RPMI8226 (cell line): ENCODE measurements at regions not wholly inside any gene's neighbourhood (a gene's known extent, or its start where the extent isn't known, plus 50 kb on each side); places are given as distances from the start of the nearest gene placed in this dataset.

ENCODE experiments used
- DNase-seq: peaks from one replicate; pipeline ENCODE4 v3.0.0-alpha.2; 2015

DNA sequence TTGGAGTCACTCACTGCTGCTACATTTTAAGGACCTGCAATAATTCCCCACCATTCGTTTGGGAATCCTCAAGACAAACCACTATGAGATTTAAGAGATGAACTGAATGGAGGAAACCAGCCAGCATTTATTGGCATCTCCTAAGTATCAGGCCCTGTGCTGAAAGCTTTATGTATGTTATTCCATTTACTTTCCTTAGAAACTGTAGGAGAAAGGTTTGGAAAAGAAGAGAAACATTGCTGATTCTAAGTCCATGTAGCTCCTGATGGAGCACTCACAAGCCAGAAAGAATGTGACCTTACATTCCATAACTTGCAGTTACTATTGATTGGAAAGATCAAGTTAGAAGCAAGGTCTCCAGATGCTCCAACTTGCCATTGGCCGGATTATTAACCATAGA, 267.4 kb downstream of the GAS1 start:
- no peak for DNase-seq

- no peak for DNase-seq
Measured at GRCh38 chr9:86676396-86676795, 270.9 kb downstream of the GAS1 start.

DNA sequence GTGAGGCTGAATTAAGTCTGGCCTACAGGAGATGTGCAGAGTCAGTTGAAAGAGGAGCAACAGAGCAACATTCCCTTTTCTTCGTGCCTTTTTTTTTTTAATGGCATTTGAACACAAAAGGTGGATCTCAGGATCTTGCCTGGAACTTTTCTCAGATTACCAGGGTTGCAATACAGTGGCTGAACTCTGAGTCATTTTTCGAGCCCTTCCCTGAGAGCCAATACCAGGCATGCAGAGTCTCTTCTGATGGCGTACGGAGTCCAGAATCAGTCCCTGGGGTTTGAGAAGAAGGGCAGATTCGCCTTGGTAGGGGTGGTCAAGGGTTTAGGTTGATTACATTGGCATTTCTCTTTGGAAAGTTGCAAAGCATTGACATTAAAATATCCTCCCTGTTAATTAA, 271.5 kb downstream of the GAS1 start:
- DNase-seq = no peak

- DNase-seq = no peak
Measured at GRCh38 chr9:86674487-86674886, 272.8 kb downstream of the GAS1 start.

DNA sequence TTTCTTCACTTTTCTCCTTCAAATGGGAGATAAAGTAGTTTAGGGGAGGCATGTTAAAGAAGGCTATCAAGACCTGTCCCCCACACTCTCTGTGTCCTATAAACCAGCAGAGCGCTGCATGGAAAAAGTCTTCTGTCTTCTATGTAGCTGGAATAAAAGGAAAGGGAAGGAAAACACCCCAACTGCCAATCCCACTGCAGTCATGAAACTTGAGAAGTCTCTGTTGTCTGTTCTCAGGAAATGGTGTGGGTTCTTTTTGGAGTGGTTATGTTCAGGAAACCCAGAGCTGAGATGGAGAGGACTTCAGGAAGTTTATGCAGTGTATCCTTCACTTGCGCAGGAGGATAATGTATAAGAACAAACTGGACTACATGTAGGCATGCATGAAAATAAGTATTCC, 274.3 kb downstream of the GAS1 start:
- DNase-seq = no peak

GRCh38 chr9:86672301-86672700, 275.0 kb downstream of the GAS1 start:
- DNase-seq = no peak

GRCh38 chr9:86671018-86671417, 276.3 kb downstream of the GAS1 start:
- no peak for DNase-seq

DNA sequence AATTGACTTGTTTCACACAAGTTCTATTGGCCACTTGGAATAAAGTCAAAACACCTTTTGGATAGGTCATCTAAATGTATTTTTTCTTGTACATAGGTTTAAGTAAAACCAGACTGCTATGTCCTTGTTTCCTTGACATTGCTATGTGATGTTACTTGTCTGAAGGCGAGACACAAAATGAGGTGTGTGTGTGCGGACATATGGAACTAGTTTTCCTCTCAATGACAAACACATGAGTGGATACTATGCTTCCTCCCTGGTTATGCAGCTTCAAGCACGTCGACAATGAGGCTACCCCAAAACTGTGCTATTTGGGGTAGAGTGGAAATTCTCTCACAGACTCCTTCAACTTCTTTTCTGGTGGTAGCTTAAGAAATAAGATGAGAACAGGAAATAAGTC, 276.8 kb downstream of the GAS1 start:
- no peak for DNase-seq

DNA sequence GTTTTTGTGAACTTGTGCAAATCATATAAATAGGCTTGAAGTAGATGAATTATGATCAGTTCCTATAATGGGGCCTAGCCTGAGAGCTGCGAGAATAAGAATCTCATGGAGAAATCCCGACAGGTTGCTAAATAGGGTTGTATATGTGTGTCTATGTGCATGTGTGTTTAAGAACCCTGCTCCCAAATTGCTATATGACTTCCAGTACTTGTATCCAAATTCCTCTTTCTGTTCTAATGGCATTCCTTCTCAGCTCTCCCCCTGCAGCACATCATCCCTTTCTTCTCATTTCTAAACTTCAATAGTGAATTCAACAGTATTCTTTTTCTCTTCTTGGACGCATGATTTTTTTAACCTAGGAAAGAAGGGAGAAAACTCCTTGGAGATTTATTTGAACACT, 277.2 kb downstream of the GAS1 start:
- DNase-seq = no peak

DNA sequence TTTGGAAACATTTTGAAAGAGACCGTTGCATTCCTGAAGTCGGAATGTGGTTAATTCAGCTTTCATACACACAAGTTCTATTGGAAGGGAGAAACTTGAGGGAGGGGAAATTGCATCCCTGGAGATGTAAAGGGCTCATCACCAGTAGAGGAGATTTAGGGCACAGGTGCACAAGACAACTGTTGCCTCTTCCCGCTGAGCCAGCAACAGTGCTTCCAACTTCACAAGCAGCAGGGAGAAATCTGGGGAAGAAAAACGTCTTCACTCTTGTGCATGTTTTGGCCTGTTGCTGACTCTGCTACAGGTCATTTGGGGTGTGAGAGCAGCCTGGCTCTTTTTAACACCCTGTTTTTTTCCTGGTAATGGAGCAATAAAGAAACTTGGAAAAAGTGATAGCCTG, 277.9 kb downstream of the GAS1 start:
- DNase-seq = no peak

- DNase-seq = no peak
Measured at GRCh38 chr9:86668488-86668887, 278.8 kb downstream of the GAS1 start.

DNA sequence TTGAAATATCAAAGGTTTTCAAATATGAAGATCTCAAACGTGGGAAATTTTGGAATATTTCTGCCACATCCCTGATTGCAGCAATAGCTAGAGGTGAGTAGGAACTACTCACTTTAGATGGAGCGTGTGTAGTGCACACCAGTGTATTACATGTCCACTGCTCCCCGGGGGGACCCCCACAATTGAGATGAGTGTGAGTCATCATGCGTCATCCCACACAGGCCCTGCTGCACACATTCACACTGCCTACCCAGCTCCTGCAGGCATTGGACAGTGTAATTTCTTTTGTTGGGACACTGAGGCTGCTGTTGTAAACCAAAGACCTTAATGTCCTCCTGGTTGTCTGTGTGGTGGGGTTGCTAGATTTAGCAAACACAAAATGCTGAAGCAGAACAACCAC, 280.0 kb downstream of the GAS1 start:
- no peak for DNase-seq

- DNase-seq = no peak
Measured at GRCh38 chr9:86665416-86665815, 281.9 kb downstream of the GAS1 start.

DNA sequence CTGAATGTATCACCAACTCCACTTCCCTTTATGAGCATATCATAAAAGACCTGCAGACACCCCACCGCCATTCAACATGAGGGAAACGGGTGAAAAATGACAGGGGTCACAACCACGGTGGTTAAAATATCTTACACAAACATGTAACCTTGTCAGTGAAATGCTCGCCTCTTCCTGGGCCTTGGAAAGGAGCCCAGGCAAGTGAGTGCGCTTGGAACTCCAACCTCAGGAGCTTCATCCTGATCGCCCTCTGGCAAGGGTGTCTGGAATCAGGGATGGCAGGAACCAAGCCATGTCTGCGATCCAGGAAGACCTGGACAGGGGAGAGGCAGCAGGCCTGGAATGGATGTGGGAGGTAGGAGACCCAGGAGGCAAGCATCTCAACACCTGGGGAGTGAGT, 282.7 kb downstream of the GAS1 start:
- no peak for DNase-seq

DNA sequence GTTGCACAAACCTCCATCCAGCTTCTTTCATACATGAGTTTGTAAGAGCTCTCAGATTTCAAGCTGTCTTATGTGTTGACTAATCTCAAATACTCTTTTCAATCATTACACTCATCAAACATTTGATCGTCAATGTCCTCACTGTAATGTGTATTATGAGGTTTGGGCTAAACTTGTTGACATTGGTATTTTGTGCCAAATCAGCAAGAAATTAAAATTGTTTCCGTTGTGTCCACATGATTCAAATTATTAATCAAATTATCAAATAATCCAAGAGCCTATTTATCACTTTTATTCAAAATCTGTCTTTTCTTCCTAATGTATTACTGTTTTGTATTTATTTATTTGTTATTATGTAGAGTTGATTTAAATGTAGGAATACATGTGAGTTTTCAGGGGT, 283.4 kb downstream of the GAS1 start:
- DNase-seq = no peak

DNA sequence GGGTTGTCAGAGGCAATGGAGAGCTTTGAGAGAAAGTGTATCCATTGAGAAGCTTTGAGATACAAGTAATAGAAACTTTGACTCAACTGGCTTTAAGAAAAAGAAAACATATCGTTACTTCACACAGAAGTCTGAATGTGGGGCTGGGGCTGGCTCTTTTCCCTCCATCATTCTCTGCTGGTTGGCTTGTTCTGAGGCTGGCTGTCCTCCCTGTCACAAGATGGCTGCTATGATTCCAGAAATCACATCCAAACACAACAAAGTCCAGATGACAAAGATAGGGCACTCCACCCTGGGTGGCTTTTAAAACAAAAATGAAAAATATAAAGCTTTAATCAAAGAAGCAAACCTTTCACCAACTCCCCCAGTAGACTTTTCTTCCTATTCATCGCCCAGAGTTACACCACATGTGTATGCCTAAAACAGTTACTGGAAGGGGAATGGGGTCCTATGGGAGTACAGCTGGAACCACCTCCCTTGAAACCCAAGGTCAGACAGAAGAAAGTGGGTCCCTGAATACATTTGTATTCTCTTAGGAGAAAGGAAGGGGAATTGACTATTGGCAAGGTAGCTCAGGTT, 284.3 kb downstream of the GAS1 start:
- DNase-seq = no peak

GRCh38 chr9:86660146-86660943, 287.0 kb downstream of the GAS1 start:
- DNase-seq = no peak

DNA sequence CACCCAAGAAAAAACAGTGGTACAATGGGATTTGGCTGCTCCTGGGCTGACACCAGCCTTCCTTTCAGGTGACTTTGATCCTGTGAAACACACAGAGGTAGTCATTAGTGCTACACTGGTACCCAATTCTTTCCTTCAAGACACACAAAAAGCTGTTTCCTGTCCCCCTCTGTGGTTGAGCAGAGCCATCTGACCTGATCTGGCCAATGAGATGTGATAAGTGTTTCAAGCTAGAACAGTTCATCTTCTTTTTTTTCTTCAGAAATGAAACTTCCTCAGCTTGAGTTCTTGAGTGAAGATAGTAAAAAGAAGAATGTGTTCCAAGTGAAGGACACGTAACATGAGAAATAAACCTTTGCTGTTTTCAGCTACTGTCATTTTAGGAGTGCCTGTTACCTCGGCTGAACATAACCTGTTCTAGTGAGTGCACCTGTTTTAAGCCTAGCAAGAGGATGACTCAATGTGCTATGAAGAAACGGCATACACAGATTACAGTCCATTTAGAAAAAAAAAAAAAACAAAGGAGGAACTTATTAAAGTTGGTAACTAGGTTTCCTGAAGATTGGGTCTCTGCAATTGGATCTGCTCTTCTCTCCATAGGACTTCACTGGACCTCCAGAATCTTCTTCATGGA, 287.8 kb downstream of the GAS1 start:
- DNase-seq = no peak

- DNase-seq = no peak
Measured at GRCh38 chr9:86655147-86655546, 292.2 kb downstream of the GAS1 start.

DNA sequence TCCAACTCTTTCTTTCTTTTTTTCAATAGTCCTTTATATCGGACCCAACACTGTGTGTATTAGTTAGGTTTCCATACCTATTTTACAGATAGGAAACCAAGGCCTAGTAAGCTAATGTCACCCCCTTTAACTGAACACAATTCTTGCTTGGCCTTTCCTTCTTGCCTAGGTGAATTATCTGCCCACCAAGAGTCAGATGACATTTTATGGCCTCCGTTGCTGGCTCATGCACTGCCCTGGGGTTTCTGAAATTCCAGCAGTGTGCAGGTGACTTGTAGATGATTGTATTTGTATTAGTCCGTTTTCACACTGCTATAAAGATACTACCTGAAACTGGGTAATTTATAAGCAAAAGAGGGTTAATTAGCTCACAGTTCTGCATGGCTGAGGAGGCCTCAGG, 293.8 kb downstream of the GAS1 start:
- no peak for DNase-seq

DNA sequence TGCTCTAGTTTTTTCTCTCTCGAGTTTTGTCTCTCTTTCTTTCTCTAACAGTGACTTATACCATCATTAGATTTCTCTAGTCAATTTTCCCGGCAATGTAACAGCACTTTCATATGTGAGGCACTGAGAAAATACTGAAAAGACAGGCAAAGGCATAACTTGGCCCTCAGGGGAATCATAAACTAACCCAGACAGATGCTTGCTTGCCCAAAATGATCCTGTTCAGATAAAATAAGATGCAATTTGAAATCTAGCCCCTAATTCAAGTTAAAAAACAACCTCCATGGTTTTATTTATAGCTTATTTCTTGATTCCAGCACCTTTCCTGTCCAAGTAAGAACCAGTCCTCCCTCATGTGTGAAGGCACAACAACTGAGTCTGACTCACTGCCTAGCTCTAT, 294.6 kb downstream of the GAS1 start:
- DNase-seq = no peak

- no peak for DNase-seq
Measured at GRCh38 chr9:86649913-86650312, 295.7 kb upstream of the TUT7 start.

GRCh38 chr9:86648828-86649170, 294.6 kb upstream of the TUT7 start:
- DNase-seq = no peak

DNA sequence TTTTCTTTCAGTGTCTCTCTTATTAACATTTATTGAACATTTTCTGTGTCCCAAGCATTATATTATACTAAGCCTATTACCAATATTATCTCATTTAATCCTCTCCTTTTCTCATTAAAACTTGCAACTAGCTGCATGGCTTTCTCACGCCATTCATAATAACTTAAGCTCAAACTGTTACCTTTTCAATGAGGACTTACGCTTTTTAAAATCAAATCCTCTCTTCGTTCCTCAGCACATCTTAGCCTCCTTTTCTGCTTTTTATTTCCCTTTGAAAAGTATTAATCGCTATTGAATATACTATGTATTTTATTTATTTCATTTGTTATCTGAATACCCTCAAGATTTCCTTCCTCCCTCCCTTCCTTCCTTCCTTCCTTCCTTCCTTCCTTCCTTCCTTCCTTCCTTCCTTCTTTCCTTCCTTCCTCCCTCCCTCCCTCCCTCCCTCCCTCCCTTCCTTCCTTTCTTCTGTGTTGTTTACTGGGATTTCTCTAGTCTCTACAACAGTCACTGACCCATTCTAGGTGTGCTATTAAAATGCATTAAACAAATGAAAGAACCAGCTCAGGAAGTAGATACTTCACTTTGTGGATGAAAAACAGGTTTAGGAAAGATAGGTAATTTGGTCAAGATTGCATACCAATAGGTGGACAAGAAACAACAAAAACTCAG, 294.1 kb upstream of the TUT7 start:
- no peak for DNase-seq
